ENCODE measurements at regions not wholly inside any gene's neighbourhood (a gene's known extent, or its start where the extent isn't known, plus 50 kb on each side); places are given as distances from the start of the nearest gene placed in this dataset.

GRCh38 chr4:140251571-140251970 is 97.6 kb upstream of the MAML3 start:
- H3K9me3 Mint-ChIP-seq: no peaks in the 10 kb centered on the region
- no peak for ATAC-seq (ENCODE audit: low read depth in 2 of 2)
- no peaks in the 10 kb centered on the region for H3K36me3 Mint-ChIP-seq
- H3K4me1 Mint-ChIP-seq: peaks cover 8 to 32% (median 11%) of the 10 kb centered on the region in 3 donors
- H3K4me3 Mint-ChIP-seq: peak overlapping the region; percentile 60 to 92 (median 76)
- peak overlapping the region in 2 of 6 donors; percentile 67 to 86 for H3K27ac Mint-ChIP-seq
- peaks cover 4 to 34% (median 10%) of the 10 kb centered on the region in 3 donors for H3K27me3 Mint-ChIP-seq
- DNase-seq: no peak

GRCh38 chr4:140250989-140251552 is 97.1 kb upstream of the MAML3 start:
- Mint-ChIP-seq H3K27ac (peak overlapping the region in 2 of 6 donors; percentile 67 to 86), H3K4me1 (peaks cover 8 to 32% (median 11%) of the 10 kb centered on the region in 3 donors), H3K4me3 (peak overlapping the region in 6 of 8 donors; percentile 47 to 92 (median 74)), H3K9me3 (no peaks in the 10 kb centered on the region), H3K36me3 (no peaks in the 10 kb centered on the region), H3K27me3 (peaks cover 4 to 34% (median 10%) of the 10 kb centered on the region in 3 donors)
- ATAC-seq (ENCODE audit: low read depth in 2 of 2): no peak
- DNase-seq: no peak

GRCh38 chr4:140249351-140249750 is 95.4 kb upstream of the MAML3 start:
- Mint-ChIP-seq H3K4me1 (peaks cover 11 to 36% (median 15%) of the 10 kb centered on the region in 3 donors), H3K27ac (no peak overlapping the region), H3K36me3 (no peaks in the 10 kb centered on the region), H3K27me3 (peaks cover 3 to 25% (median 4%) of the 10 kb centered on the region in 3 donors), H3K4me3 (peak overlapping the region in 2 of 8 donors; percentile 5 to 8), H3K9me3 (no peaks in the 10 kb centered on the region)
- no peak for ATAC-seq (ENCODE audit: low read depth in 2 of 2)
- peak; percentile 33 for DNase-seq

- Mint-ChIP-seq H3K4me3 (no peak overlapping the region), H3K27ac (no peak overlapping the region), H3K36me3 (no peaks in the 10 kb centered on the region), H3K4me1 (peaks cover 29 to 53% (median 34%) of the 10 kb centered on the region in 3 donors), H3K27me3 (peaks cover 0 to 14% (median 3%) of the 10 kb centered on the region in 3 donors), H3K9me3 (no peaks in the 10 kb centered on the region)
- DNase-seq: no peak
- ATAC-seq (ENCODE audit: low read depth in 2 of 2): no peak
These were observed 93.3 kb upstream of the MAML3 start for GRCh38 chr4:140247237-140247636.

- H3K27me3 Mint-ChIP-seq: peaks cover 0 to 4% (median 0%) of the 10 kb centered on the region in 3 donors
- H3K4me3 Mint-ChIP-seq: no peak overlapping the region
- peak overlapping the region in 2 of 6 donors; percentile 5 to 84 for H3K27ac Mint-ChIP-seq
- peaks cover 28 to 54% (median 40%) of the 10 kb centered on the region in 3 donors for H3K4me1 Mint-ChIP-seq
- ATAC-seq (ENCODE audit: low read depth in 2 of 2): no peak
- no peaks in the 10 kb centered on the region for H3K9me3 Mint-ChIP-seq
- H3K36me3 Mint-ChIP-seq: no peaks in the 10 kb centered on the region
- no peak for DNase-seq
These were observed 92.2 kb upstream of the MAML3 start for GRCh38 chr4:140246216-140246615.

GRCh38 chr4:140244328-140244727 is 90.3 kb upstream of the MAML3 start:
- ATAC-seq (ENCODE audit: low read depth in 2 of 2) (no peak), DNase-seq (no peak)
- Mint-ChIP-seq H3K4me3 (peak overlapping the region in 1 of 8 donors; percentile 53), H3K9me3 (no peaks in the 10 kb centered on the region), H3K36me3 (no peaks in the 10 kb centered on the region), H3K27me3 (peaks cover 0 to 5% (median 0%) of the 10 kb centered on the region in 3 donors), H3K27ac (peak overlapping the region in 4 of 6 donors; percentile 81 to 96 (median 94)), H3K4me1 (peaks cover 40 to 65% (median 53%) of the 10 kb centered on the region in 3 donors)

GRCh38 chr4:140243278-140243753 is 89.3 kb upstream of the MAML3 start:
- peak overlapping the region; percentile 32 to 96 (median 88) for H3K27ac Mint-ChIP-seq
- H3K27me3 Mint-ChIP-seq: peaks cover 0 to 12% (median 0%) of the 10 kb centered on the region in 3 donors
- DNase-seq (peak; percentile 70), ATAC-seq (ENCODE audit: low read depth in 2 of 2) (peak; percentile 85 to 93)
- H3K9me3 Mint-ChIP-seq: no peaks in the 10 kb centered on the region
- H3K4me3 Mint-ChIP-seq: peak overlapping the region; percentile 51 to 88 (median 66)
- no peaks in the 10 kb centered on the region for H3K36me3 Mint-ChIP-seq
- peaks cover 45 to 63% (median 52%) of the 10 kb centered on the region in 3 donors for H3K4me1 Mint-ChIP-seq

- DNase-seq: peak; percentile 53
- Mint-ChIP-seq H3K36me3 (no peaks in the 10 kb centered on the region), H3K27ac (peak overlapping the region in 5 of 6 donors; percentile 66 to 96 (median 94)), H3K4me1 (peaks cover 52 to 66% (median 59%) of the 10 kb centered on the region in 3 donors), H3K9me3 (no peaks in the 10 kb centered on the region), H3K27me3 (peaks cover 0 to 19% (median 0%) of the 10 kb centered on the region in 3 donors), H3K4me3 (peak overlapping the region; percentile 53 to 88 (median 70))
- peak; percentile 49 to 70 for ATAC-seq (ENCODE audit: low read depth in 2 of 2)
These were observed 88.6 kb upstream of the MAML3 start for GRCh38 chr4:140242357-140243277.

GRCh38 chr4:140240237-140240636 is 86.3 kb upstream of the MAML3 start:
- Mint-ChIP-seq H3K4me1 (peaks cover 73 to 83% (median 76%) of the 10 kb centered on the region in 3 donors), H3K36me3 (no peaks in the 10 kb centered on the region), H3K27ac (peak overlapping the region in 4 of 6 donors; percentile 44 to 83 (median 63)), H3K27me3 (peaks cover 0 to 31% (median 6%) of the 10 kb centered on the region in 3 donors), H3K9me3 (peaks cover 0 to 2% (median 0%) of the 10 kb centered on the region in 7 donors), H3K4me3 (peak overlapping the region in 2 of 8 donors; percentile 9 to 47)
- ATAC-seq (ENCODE audit: low read depth in 2 of 2) (no peak), DNase-seq (no peak)

GRCh38 chr4:140239311-140239710 is 85.3 kb upstream of the MAML3 start:
- Mint-ChIP-seq H3K27ac (no peak overlapping the region), H3K9me3 (peaks cover 0 to 2% (median 0%) of the 10 kb centered on the region in 7 donors), H3K4me1 (peaks cover 74 to 88% (median 84%) of the 10 kb centered on the region in 3 donors), H3K4me3 (peak overlapping the region in 2 of 8 donors; percentile 2 to 22), H3K27me3 (peaks cover 0 to 31% (median 10%) of the 10 kb centered on the region in 3 donors), H3K36me3 (no peaks in the 10 kb centered on the region)
- no peak for ATAC-seq (ENCODE audit: low read depth in 2 of 2)
- no peak for DNase-seq

GRCh38 chr4:140238351-140239056 is 84.5 kb upstream of the MAML3 start:
- Mint-ChIP-seq H3K4me3 (peak overlapping the region in 1 of 8 donors; percentile 71), H3K36me3 (no peaks in the 10 kb centered on the region), H3K27me3 (peaks cover 0 to 31% (median 10%) of the 10 kb centered on the region in 3 donors), H3K27ac (peak overlapping the region in 2 of 6 donors; percentile 43 to 90), H3K9me3 (peaks cover 0 to 2% (median 0%) of the 10 kb centered on the region in 7 donors), H3K4me1 (peaks cover 72 to 88% (median 85%) of the 10 kb centered on the region in 3 donors)
- DNase-seq: no peak
- ATAC-seq (ENCODE audit: low read depth in 2 of 2): no peak

GRCh38 chr4:140237616-140238350 is 83.8 kb upstream of the MAML3 start:
- H3K27ac Mint-ChIP-seq: peak overlapping the region in 3 of 6 donors; percentile 34 to 90 (median 43)
- ATAC-seq (ENCODE audit: low read depth in 2 of 2): peak; percentile 41 to 48
- peak overlapping the region in 6 of 8 donors; percentile 41 to 80 (median 68) for H3K4me3 Mint-ChIP-seq
- DNase-seq: no peak
- H3K36me3 Mint-ChIP-seq: no peaks in the 10 kb centered on the region
- H3K4me1 Mint-ChIP-seq: peaks cover 68 to 85% (median 78%) of the 10 kb centered on the region in 3 donors
- peaks cover 0 to 31% (median 11%) of the 10 kb centered on the region in 3 donors for H3K27me3 Mint-ChIP-seq
- peaks cover 0 to 2% (median 0%) of the 10 kb centered on the region in 7 donors for H3K9me3 Mint-ChIP-seq
